Loucy (cell line): ENCODE measurements at regions not wholly inside any gene's neighbourhood (a gene's known extent, or its start where the extent isn't known, plus 50 kb on each side); places are given as distances from the start of the nearest gene placed in this dataset.
"Not testable (repeated sequence)": the region's sequence is repeated elsewhere in the genome, so short reads cannot be mapped to it uniquely, and the experiment has no call there.

Experiments
- H2AFZ ChIP-seq: fragments of 200-600 bp; sonication (generic); 2 replicates; pipeline ENCODE4 v1.6.0; 2016; ENCODE audit warnings: antibody characterized with exemption, mild to moderate bottlenecking, low read length, moderate library complexity
- H3F3A ChIP-seq: fragments of 200-600 bp; 2 replicates; pipeline ENCODE4 v1.6.0; 2016; ENCODE audit warnings: antibody characterized with exemption, low read depth, mild to moderate bottlenecking
- H3K27me3 ChIP-seq: fragments of 200-600 bp; sonication (generic); 2 replicates; pipeline ENCODE4 v1.6.1; 2014; ENCODE audit warnings: low read length, mild to moderate bottlenecking; ENCODE audit not compliant: insufficient read depth, poor library complexity, severe bottlenecking
- H3K36me3 ChIP-seq: fragments of 200-600 bp; sonication (generic); 2 replicates; pipeline ENCODE4 v1.6.1; 2016; ENCODE audit warnings: low read length; ENCODE audit not compliant: insufficient read depth
- H3K4me1 ChIP-seq: fragments of 200-600 bp; sonication (generic); 2 replicates; pipeline ENCODE4 v1.5.1; 2014; ENCODE audit warnings: low read length, mild to moderate bottlenecking; ENCODE audit not compliant: insufficient read depth, poor library complexity, severe bottlenecking
- H3K4me2 ChIP-seq: fragments of 200-600 bp; sonication (generic); 2 replicates; pipeline ENCODE4 v1.6.0; 2014; ENCODE audit warnings: antibody characterized with exemption, low read length, low read depth, mild to moderate bottlenecking; ENCODE audit not compliant: poor library complexity, severe bottlenecking
- H3K4me3 ChIP-seq: fragments of 200-600 bp; sonication (generic); 2 replicates; pipeline ENCODE4 v1.5.1; 2014; ENCODE audit warnings: low read length, mild to moderate bottlenecking, mixed read lengths; ENCODE audit not compliant: poor library complexity, severe bottlenecking
- H3K79me2 ChIP-seq: fragments of 200-600 bp; sonication (generic); 2 replicates; pipeline ENCODE4 v1.6.1; 2014; ENCODE audit warnings: low read length; ENCODE audit not compliant: insufficient read depth
- H3K9ac ChIP-seq: fragments of 200-600 bp; sonication (generic); 2 replicates; pipeline ENCODE4 v1.6.0; 2014; ENCODE audit warnings: mild to moderate bottlenecking, low read depth, low read length, moderate library complexity; ENCODE audit not compliant: poor library complexity, severe bottlenecking
- H3K9me2 ChIP-seq: fragments of 200-600 bp; sonication (generic); replicated peaks from 2 replicates; pipeline ENCODE4 v1.6.1; 2016; ENCODE audit warnings: low read depth, low read length, mixed read lengths
- H3K9me3 ChIP-seq: fragments of 200-600 bp; sonication (generic); 2 replicates; pipeline ENCODE4 v1.6.1; 2014; ENCODE audit warnings: mild to moderate bottlenecking, antibody characterized with exemption, low read length, low read depth; ENCODE audit not compliant: insufficient read depth
- H4K20me1 ChIP-seq: fragments of 200-600 bp; sonication (generic); 2 replicates; pipeline ENCODE4 v1.6.0; 2014; ENCODE audit warnings: antibody characterized with exemption, low read length, mild to moderate bottlenecking; ENCODE audit not compliant: insufficient read depth, poor library complexity, severe bottlenecking
- EZH2phosphoT487 ChIP-seq: fragments of 200-600 bp; IDR thresholded peaks from 2 replicates; pipeline ENCODE4 v1.6.1; 2018; ENCODE audit warnings: antibody characterized with exemption, mild to moderate bottlenecking, moderate library complexity, borderline replicate concordance
- TF ChIP-seq, protein P1 (sequence below): fragments of 200-600 bp; sonication (generic); conservative IDR thresholded peaks from 2 replicates; pipeline ENCODE4 v1.5.1; 2014; ENCODE audit warnings: mild to moderate bottlenecking, antibody characterized with exemption, low read length

DNA sequence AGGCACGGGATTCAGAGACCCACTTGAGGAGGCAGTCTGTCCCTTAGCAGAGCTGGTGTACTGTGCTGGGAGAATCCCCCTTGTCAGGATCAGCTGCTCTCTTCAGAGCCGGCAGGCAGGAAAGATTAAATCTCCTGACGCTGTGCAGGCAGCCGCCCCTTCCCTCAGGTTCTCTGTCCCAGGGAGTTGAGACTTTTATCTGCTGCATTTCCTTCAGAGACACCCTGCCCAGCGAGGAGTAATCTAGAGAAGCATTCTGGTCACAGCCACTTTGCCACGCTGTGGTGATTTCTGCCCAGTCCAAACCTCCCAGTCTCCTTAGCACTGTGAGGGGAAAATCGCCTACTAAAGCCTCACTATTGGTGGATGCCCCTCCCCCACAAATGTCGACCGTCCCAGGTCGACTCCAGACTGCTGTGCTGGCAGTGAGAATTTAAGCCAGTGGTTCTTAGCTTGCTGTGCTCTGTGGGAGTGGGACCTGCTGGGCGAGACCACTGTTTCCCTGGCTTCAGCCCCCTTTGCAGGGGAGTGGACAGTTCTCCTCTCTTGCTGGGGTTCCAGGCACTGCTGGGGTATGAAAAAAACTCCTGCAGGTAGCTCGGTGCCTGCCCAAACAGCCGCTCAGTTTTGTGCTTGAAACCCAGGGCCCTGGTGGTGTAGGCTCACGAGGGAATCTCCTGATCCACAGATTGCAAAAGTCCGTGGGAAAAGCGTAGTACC lies 265.4 kb downstream of the ZWINT start:
- H3F3A ChIP-seq, result no peaks in the 10 kb centered on the region
- H3K9me2 ChIP-seq, result no peaks in the 10 kb centered on the region
- no peaks in the 10 kb centered on the region for H3K27me3 ChIP-seq
- H3K4me1 ChIP-seq, result no peaks in the 10 kb centered on the region
- no peak overlapping the region for H2AFZ ChIP-seq
- H3K4me2 ChIP-seq, result no peak overlapping the region
- no peak overlapping the region for H3K9ac ChIP-seq
- TF ChIP-seq EZH2phosphoT487, result no peak
- TF ChIP-seq, protein P1, sequence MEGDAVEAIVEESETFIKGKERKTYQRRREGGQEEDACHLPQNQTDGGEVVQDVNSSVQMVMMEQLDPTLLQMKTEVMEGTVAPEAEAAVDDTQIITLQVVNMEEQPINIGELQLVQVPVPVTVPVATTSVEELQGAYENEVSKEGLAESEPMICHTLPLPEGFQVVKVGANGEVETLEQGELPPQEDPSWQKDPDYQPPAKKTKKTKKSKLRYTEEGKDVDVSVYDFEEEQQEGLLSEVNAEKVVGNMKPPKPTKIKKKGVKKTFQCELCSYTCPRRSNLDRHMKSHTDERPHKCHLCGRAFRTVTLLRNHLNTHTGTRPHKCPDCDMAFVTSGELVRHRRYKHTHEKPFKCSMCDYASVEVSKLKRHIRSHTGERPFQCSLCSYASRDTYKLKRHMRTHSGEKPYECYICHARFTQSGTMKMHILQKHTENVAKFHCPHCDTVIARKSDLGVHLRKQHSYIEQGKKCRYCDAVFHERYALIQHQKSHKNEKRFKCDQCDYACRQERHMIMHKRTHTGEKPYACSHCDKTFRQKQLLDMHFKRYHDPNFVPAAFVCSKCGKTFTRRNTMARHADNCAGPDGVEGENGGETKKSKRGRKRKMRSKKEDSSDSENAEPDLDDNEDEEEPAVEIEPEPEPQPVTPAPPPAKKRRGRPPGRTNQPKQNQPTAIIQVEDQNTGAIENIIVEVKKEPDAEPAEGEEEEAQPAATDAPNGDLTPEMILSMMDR, result no peak
- no peaks in the 10 kb centered on the region; the same call in 1 of the 2 replicates for H3K9me3 ChIP-seq
- H3K36me3 ChIP-seq, result no peaks in the 10 kb centered on the region
- no peak overlapping the region for H3K4me3 ChIP-seq
- no peaks in the 10 kb centered on the region for H3K79me2 ChIP-seq
- H4K20me1 ChIP-seq, result no peaks in the 10 kb centered on the region

DNA sequence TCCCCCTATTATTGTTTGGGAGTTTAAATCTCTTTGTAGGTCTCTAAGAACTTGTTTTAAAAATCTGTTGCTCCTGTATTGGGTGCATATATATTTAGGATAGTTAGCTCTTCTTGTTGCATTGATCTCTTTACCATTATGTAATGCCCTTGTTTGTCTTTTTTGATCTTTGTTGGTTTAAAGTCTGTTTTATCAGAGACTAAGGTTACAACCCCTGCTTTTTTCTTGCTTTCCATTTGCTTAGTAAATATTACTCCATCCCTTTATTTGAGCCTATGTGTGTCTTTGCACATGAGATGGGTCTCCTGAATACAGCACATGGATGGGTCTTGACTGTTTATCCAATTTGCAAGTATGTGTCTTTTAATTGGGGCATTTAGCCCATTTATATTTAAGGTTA lies 267.4 kb downstream of the ZWINT start:
- H3K4me1 ChIP-seq, H4K20me1 ChIP-seq, H3K4me2 ChIP-seq, H3K4me3 ChIP-seq, H3K79me2 ChIP-seq, H3K9me3 ChIP-seq, H3K27me3 ChIP-seq, H2AFZ ChIP-seq, H3K9me2 ChIP-seq, H3K36me3 ChIP-seq, H3K9ac ChIP-seq, H3F3A ChIP-seq: not testable (repeated sequence)

DNA sequence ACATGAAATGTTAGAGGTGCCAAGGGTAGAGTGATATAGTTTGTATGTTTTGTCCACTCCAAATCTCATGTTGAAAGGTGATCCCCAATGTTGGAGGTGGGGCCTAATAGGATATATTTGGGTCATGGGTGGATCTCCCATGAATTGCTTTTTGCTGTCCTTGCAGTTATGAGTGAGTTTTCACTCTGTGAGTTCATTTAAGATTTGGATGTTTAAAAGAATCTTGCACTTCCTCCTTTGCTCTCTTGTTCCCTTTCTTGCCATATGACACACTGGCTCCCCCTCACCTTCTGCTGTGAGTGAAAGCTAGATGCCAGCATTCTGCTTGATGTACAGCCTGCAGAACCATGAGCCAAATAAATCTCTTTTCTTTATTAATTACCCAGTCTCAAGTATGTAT lies 269.2 kb downstream of the ZWINT start:
- H3K79me2 ChIP-seq, result no peaks in the 10 kb centered on the region
- H3F3A ChIP-seq, result no peaks in the 10 kb centered on the region
- no peak overlapping the region for H3K4me3 ChIP-seq
- H3K36me3 ChIP-seq, result no peaks in the 10 kb centered on the region
- no peak overlapping the region for H2AFZ ChIP-seq
- no peak overlapping the region for H3K4me2 ChIP-seq
- no peaks in the 10 kb centered on the region; the same call in 1 of the 2 replicates for H3K9me3 ChIP-seq
- H3K4me1 ChIP-seq, result no peaks in the 10 kb centered on the region
- H3K27me3 ChIP-seq, result no peaks in the 10 kb centered on the region
- no peaks in the 10 kb centered on the region for H3K9me2 ChIP-seq
- H4K20me1 ChIP-seq, result no peaks in the 10 kb centered on the region
- TF ChIP-seq, protein P1, result no peak
- no peak for TF ChIP-seq EZH2phosphoT487
- no peak overlapping the region for H3K9ac ChIP-seq
